T follicular helper cell (primary cell): ENCODE measurements at regions not wholly inside any gene's neighbourhood (a gene's known extent, or its start where the extent isn't known, plus 50 kb on each side); places are given as distances from the start of the nearest gene placed in this dataset.

Experiments
- DNase-seq: peaks from one replicate; pipeline ENCODE4 v3.0.0-alpha.2; 2020; ENCODE audit warnings: low read depth

GRCh38 chr20:63070771-63071540 lies 64.2 kb upstream of the BHLHE23 start:
- DNase-seq, result no peak

DNA sequence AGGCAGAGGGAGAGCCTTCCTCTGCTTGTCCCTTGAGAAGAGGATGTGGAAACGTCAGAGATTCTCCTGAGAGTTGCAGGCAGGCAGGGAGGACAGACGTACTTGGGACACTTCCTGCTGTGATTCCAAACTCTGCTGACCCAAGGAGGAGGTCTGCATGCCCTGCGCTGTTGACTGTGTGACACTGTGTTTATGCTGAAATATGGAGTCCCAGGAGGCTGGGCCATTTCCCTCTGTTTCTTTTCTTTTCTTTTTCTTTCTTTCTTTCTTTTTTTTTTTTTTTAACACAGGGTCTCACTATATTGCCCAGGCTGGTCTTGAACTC lies 63.5 kb upstream of the BHLHE23 start:
- no peak for DNase-seq

DNA sequence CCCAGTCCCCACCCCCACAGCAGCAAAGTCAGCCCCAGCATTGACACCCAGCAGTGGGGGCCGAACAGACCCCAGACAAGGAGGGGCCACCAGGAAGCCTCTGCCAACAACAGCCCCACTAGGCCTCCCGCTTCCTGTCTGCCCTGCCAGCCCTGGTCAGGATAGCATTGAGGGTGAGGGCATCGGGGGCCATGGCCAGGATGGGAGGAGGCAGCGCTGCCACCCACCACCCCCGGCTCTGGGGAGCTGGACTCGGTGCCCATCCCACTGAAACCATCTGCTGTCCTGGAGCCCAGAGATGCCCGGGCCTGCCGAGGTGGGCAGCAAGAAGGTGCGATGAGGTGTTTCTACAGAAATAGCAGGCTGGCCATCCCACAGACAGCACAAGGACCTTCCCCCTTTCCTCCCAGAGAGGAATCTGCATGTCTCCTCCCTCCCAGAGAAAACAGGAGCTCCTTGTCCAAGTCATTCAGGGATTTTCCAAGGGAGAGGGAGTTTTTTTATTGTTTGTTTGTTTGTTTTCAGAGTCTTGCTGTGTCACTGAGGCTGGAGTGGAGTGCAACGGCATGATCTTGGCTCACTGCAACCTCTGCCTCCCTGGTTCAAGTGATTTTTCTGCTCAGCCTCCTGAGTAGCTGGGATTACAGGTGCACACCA lies 62.1 kb upstream of the BHLHE23 start:
- no peak for DNase-seq

GRCh38 chr20:63067721-63068560 lies 61.2 kb upstream of the BHLHE23 start:
- DNase-seq, result no peak

GRCh38 chr20:63067266-63067635 lies 60.5 kb upstream of the BHLHE23 start:
- no peak for DNase-seq

GRCh38 chr20:63066506-63067265 lies 59.9 kb upstream of the BHLHE23 start:
- DNase-seq, result no peak

GRCh38 chr20:63065911-63066310 lies 59.1 kb upstream of the BHLHE23 start:
- no peak for DNase-seq

DNA sequence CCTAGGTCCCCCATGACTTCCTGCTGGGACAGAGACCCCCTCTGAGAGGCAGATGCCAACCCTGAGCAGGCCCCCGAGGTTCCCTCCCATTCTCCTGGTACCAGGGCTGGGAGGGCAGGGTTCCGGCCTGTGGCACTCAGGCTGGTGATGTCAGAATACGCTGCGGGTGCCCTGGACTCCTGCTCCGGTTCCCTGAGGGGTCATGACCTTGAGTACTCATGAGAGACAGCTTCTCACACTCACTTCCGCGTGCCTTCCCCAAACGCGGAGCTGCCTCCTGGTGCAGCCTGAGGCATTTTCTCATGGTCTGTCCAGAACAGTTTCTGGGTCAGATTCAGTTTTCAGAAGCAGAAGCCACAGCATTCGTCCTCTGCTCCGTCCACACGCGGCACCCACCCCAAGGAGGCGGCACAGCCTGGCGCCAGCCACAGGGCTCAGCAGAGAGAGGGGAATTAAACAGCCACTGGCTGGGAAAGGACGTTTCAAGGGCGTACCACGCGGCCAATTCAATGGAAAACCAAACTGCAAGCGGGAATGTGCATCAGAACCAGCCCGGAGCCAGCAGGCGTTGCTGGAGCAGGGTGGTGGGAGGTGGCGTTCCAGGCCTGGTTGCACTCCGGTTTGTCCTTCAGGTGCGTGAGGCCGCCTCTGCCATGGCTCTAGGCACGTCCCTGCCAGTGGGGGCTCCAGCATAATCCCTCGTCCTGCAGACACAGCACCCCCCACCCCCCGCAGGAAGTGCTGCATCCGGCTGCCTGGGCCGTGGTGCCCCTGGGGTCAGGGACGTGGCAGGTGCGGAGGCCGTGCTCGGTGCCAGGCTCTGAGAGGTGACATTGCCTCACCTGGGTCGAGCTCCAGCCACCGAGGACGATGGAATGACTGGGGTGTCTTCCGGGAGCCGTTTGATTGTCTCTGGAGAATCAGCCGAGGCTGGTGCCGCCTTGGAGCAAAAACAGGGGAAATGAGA lies 58.3 kb upstream of the BHLHE23 start:
- no peak for DNase-seq

DNA sequence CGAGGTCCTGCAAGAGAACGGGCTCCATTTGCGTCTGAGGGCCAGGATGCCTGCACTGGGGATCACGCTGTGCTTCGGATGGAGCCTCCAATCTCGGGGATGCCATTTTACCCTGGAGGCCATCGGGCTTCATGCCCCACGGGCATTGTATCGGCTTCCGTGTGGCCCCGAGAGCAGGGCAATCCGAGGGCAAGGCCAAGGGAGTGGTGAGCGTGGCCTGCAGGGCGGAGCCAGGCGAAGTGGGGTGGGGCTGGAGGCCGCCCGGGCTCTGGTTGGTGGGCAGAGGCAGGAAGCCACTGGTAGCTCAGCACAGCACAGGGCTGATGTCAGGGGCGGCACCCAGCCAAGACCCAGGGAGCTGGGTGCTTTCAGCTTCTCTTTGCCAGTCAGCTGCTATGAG lies 57.5 kb upstream of the BHLHE23 start:
- no peak for DNase-seq

GRCh38 chr20:63062188-63063140 lies 55.7 kb upstream of the BHLHE23 start:
- no peak for DNase-seq

- no peak for DNase-seq
Observed at GRCh38 chr20:63061771-63062100, 55.0 kb upstream of the BHLHE23 start.

DNA sequence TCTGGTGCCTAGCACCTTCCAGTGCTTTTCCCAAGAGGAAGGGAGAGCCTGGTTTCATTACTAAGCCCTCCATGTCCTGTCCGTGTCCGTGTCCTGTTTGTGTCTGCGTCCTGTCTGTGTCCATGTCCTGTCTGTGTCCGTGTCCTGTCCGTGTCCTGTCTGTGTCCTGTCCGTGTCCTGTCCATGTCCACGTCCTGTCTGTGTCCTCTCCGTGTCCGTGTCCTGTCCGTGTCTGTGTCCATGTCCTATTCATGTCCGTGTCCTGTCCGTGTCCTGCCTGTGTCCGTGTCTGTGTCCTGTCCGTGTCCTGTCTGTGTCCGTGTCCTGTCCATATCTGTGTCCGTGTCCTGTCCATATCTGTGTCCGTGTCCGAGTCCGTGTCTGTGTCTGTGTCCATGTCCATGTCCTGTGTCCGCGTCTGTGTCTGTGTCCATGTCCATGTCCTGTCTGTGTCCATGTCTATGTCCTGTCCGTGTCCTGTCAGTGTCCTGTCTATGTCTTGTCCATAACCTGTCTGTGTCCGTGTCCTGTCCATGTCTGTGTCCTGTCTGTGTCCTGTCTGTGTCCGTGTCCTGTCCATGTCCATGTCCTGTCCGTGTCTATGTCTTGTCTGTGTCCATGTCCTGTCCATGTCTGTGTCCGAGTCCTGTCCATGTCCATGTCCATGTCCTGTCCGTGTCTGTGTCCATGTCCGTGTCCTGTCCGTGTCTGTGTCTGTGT lies 54.4 kb upstream of the BHLHE23 start:
- DNase-seq, result no peak

- DNase-seq, result no peak
Observed at GRCh38 chr20:63060057-63060991, 53.6 kb upstream of the BHLHE23 start.

- no peak for DNase-seq
Observed at GRCh38 chr20:63059684-63060056, 52.9 kb upstream of the BHLHE23 start.

DNA sequence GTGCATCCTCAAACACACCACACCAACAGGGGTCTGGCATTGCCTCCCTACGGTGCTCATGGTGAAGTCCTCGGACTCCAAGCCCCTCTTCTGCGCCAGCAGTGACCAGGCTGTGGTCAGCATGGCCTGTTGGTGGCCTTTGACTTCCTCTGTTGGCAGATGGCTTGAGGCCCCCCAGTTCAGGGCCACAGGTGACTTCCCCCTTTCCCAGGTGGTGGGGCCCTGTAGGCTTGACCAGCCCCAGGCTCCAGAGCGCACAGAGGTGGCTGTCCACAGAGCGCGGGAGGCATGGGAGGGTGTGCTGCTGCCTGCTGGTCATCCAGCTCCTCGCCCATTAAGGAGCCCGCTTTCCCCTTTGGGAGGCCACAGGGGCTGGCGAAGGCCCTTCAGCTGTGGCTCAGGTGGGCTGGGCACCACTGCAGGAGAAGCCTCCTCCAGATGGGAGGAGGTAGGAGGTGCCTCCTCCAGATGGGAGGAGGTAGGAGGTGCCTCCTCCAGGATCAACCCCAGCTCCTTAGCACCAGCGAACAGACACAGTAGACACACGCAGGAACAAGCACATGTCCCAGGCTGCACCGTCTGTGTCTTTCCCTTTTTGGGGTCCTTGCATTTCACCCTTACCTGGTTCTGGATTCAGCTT lies 52.1 kb upstream of the BHLHE23 start:
- no peak for DNase-seq

GRCh38 chr20:63057171-63058117 lies 50.7 kb upstream of the BHLHE23 start:
- no peak for DNase-seq
